OCI-LY3 (cell line): ENCODE measurements at regions not wholly inside any gene's neighbourhood (a gene's known extent, or its start where the extent isn't known, plus 50 kb on each side); places are given as distances from the start of the nearest gene placed in this dataset.

ENCODE experiments used
- CTCF ChIP-seq: fragments of 200-600, 300-600 bp; sonication (generic); IDR thresholded peaks from 2 replicates; pipeline ENCODE4 v1.5.1; 2014; ENCODE audit warnings: antibody characterized with exemption, low read length, low read depth
- EZH2phosphoT487 ChIP-seq: fragments of 200-600 bp; shearing (Covaris generic); IDR thresholded peaks from 2 replicates; pipeline ENCODE4 v1.6.1; 2018; ENCODE audit warnings: antibody characterized with exemption, mixed run types, low read depth

- TF ChIP-seq CTCF (no peak), EZH2phosphoT487 (no peak)
These were observed 72.1 kb upstream of the EPHB1 start for GRCh38 chr3:134722969-134723368.
